ENCODE measurements at regions not wholly inside any gene's neighbourhood (a gene's known extent, or its start where the extent isn't known, plus 50 kb on each side); places are given as distances from the start of the nearest gene placed in this dataset.

- no peak for DNase-seq (ENCODE audit: low spot score)
- Mint-ChIP-seq H3K36me3 (no peaks in the 10 kb centered on the region), H3K9me3 (no peaks in the 10 kb centered on the region), H3K4me3 (no peak overlapping the region), H3K27me3 (ENCODE audit: insufficient read depth, low read depth) (peaks cover 5% of the 10 kb centered on the region), H3K27ac (no peak overlapping the region), H3K4me1 (no peaks in the 10 kb centered on the region)
- Histone ChIP-seq H3K4me2 (no peak overlapping the region), H3K9ac (no peak overlapping the region), H4K20me1 (ENCODE audit: low read depth) (no peaks in the 10 kb centered on the region), H3K36me3 (no peaks in the 10 kb centered on the region), H3K9me3 (ENCODE audit: low read depth) (no peaks in the 10 kb centered on the region), H2AFZ (replicated peaks) (no peak overlapping the region), H3F3A (ENCODE audit: low read depth) (no peaks in the 10 kb centered on the region), H3K27me3 (no peaks in the 10 kb centered on the region), H3K79me2 (ENCODE audit: low read depth) (no peaks in the 10 kb centered on the region), H3K27ac (no peak overlapping the region), H3K4me3 (no peak overlapping the region), H3K4me1 (no peaks in the 10 kb centered on the region)
- TF ChIP-seq EZH2 (IDR thresholded peaks at IDR 0.05) (no peak), EZH2phosphoT487 (IDR thresholded peaks at IDR 0.05) (no peak)
- TF ChIP-seq, protein P1, sequence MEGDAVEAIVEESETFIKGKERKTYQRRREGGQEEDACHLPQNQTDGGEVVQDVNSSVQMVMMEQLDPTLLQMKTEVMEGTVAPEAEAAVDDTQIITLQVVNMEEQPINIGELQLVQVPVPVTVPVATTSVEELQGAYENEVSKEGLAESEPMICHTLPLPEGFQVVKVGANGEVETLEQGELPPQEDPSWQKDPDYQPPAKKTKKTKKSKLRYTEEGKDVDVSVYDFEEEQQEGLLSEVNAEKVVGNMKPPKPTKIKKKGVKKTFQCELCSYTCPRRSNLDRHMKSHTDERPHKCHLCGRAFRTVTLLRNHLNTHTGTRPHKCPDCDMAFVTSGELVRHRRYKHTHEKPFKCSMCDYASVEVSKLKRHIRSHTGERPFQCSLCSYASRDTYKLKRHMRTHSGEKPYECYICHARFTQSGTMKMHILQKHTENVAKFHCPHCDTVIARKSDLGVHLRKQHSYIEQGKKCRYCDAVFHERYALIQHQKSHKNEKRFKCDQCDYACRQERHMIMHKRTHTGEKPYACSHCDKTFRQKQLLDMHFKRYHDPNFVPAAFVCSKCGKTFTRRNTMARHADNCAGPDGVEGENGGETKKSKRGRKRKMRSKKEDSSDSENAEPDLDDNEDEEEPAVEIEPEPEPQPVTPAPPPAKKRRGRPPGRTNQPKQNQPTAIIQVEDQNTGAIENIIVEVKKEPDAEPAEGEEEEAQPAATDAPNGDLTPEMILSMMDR (IDR thresholded peaks at IDR 0.05), result no peak
Observed at GRCh38 chr18:67337696-67338095, 178.8 kb downstream of the DSEL start.

DNA sequence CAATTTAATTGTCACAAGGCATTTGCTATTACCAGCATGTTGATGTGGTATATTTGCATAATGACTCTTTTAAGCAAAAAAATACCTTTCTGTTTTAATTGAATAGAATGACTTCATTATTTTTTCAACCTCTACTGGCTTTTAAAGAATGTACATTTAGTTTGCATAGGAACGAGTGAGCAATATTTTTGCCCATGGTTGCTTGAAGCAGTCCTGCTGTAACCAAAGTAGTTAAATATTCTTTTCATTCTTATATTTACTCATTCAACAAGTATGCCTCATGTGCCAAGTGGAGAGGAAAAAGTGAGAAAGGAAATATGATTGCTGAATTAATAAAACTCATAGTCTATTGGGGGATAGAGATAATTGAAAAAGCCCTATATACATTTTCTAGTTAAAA, 184.7 kb downstream of the DSEL start:
- H3K4me3 ChIP-seq, result no peak overlapping the region
- no peaks in the 10 kb centered on the region for H4K20me1 ChIP-seq (ENCODE audit: low read depth)
- Mint-ChIP-seq H3K27me3 (ENCODE audit: insufficient read depth, low read depth) (peaks cover 2% of the 10 kb centered on the region), H3K4me1 (no peaks in the 10 kb centered on the region), H3K9me3 (peaks cover 3% of the 10 kb centered on the region), H3K4me3 (no peak overlapping the region), H3K36me3 (no peaks in the 10 kb centered on the region), H3K27ac (no peak overlapping the region)
- no peak for TF ChIP-seq EZH2phosphoT487 (IDR thresholded peaks at IDR 0.05)
- TF ChIP-seq, protein P1 (IDR thresholded peaks at IDR 0.05), result no peak
- H3K4me1 ChIP-seq, result no peaks in the 10 kb centered on the region
- H2AFZ ChIP-seq (replicated peaks), result no peak overlapping the region
- no peak overlapping the region for H3K4me2 ChIP-seq
- no peaks in the 10 kb centered on the region for H3K79me2 ChIP-seq (ENCODE audit: low read depth)
- no peaks in the 10 kb centered on the region for H3F3A ChIP-seq (ENCODE audit: low read depth)
- DNase-seq (ENCODE audit: low spot score), result no peak
- H3K9me3 ChIP-seq (ENCODE audit: low read depth), result no peaks in the 10 kb centered on the region
- H3K36me3 ChIP-seq, result no peaks in the 10 kb centered on the region
- H3K27ac ChIP-seq, result no peak overlapping the region
- no peaks in the 10 kb centered on the region for H3K27me3 ChIP-seq
- H3K9ac ChIP-seq, result no peak overlapping the region

- H3K4me2 ChIP-seq, result no peak overlapping the region
Observed at GRCh38 chr18:67319109-67319508, 197.4 kb downstream of the DSEL start.

More at GRCh38 chr18:67319109-67319508, 197.4 kb downstream of the DSEL start:
- Histone ChIP-seq H3K4me1 (no peaks in the 10 kb centered on the region), H3K36me3 (no peaks in the 10 kb centered on the region), H3K9me3 (ENCODE audit: low read depth) (no peaks in the 10 kb centered on the region), H3K27me3 (no peaks in the 10 kb centered on the region), H3K4me3 (no peak overlapping the region), H3F3A (ENCODE audit: low read depth) (no peaks in the 10 kb centered on the region), H4K20me1 (ENCODE audit: low read depth) (no peaks in the 10 kb centered on the region), H2AFZ (replicated peaks) (no peak overlapping the region), H3K27ac (no peak overlapping the region), H3K9ac (no peak overlapping the region), H3K79me2 (ENCODE audit: low read depth) (no peaks in the 10 kb centered on the region)
- DNase-seq (ENCODE audit: low spot score), result no peak
- H3K4me3 Mint-ChIP-seq, result no peak overlapping the region
- TF ChIP-seq, protein P1 (IDR thresholded peaks at IDR 0.05), result no peak
- no peak for TF ChIP-seq EZH2phosphoT487 (IDR thresholded peaks at IDR 0.05)
- H3K4me1 Mint-ChIP-seq, result no peaks in the 10 kb centered on the region
- peaks cover 3% of the 10 kb centered on the region for H3K9me3 Mint-ChIP-seq
- H3K27me3 Mint-ChIP-seq (ENCODE audit: insufficient read depth, low read depth), result no peaks in the 10 kb centered on the region
- H3K27ac Mint-ChIP-seq, result no peak overlapping the region
- no peaks in the 10 kb centered on the region for H3K36me3 Mint-ChIP-seq
